Adrenal gland (tissue), 5 donors: ENCODE measurements at regions not wholly inside any gene's neighbourhood (a gene's known extent, or its start where the extent isn't known, plus 50 kb on each side); places are given as distances from the start of the nearest gene placed in this dataset.

ENCODE experiments used
- CTCF ChIP-seq, 6 experiments: fragments of 450-650 bp in 4 of 6; fragments of 200-600 bp in 2 of 6; sonication (generic) in 1 of 6; IDR thresholded peaks; 1 replicate in 5 of 6; 2 replicates in 1 of 6; pipeline versions ENCODE4 v1.5.1 to v1.8.0; 2016 to 2021; ENCODE audit warnings: antibody characterized with exemption in 6 of 6, mild to moderate bottlenecking in 2 of 6, moderate library complexity in 1 of 6
- POLR2A ChIP-seq, 2 donors: fragments of 450-650 bp; IDR thresholded peaks; one replicate each; pipeline ENCODE4 v1.6.1; 2017; ENCODE audit warnings: antibody characterized with exemption in 2 of 2, mild to moderate bottlenecking in 2 of 2, moderate library complexity in 1 of 2
- donor health status: DM: no; HTN: no; CAD: no.

GRCh38 chr3:106299300-106300098 is 430.7 kb upstream of the CBLB start:
- TF ChIP-seq CTCF (IDR thresholded peaks at IDR 0.05) (no peak), POLR2A (IDR thresholded peaks at IDR 0.05) (no peak)
